HG02938 (cell line): ENCODE measurements at regions not wholly inside any gene's neighbourhood (a gene's known extent, or its start where the extent isn't known, plus 50 kb on each side); places are given as distances from the start of the nearest gene placed in this dataset.
"Not testable (repeated sequence)": the region's sequence is repeated elsewhere in the genome, so short reads cannot be mapped to it uniquely, and the experiment has no call there.

ENCODE experiments used
- ATAC-seq: cut with Tn5 transposase; IDR thresholded peaks from one replicate; pipeline ENCODE4 v1.9.1; 2021; ENCODE audit warnings: mild to moderate bottlenecking, moderate library complexity; ENCODE audit not compliant: unreplicated experiment

DNA sequence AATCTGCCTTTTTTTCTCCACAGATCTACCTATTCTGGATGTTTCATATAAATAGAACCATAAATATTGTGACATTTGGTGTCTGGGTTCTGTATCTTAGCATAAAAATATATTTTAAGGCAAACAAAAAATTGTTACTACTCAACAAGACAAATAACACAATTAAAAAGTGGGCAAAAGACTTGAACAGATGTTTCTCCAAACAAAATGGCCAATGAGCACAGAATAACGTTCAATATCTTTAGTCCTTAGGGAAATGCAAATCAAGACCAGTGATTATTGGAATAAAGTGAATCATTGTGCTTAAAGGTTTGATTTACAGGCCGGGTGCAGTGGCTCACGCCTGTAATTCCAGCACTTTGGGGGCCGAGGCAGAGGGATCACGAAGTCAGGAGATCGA, 1331.3 kb downstream of the AACS start:
- ATAC-seq: no peak

DNA sequence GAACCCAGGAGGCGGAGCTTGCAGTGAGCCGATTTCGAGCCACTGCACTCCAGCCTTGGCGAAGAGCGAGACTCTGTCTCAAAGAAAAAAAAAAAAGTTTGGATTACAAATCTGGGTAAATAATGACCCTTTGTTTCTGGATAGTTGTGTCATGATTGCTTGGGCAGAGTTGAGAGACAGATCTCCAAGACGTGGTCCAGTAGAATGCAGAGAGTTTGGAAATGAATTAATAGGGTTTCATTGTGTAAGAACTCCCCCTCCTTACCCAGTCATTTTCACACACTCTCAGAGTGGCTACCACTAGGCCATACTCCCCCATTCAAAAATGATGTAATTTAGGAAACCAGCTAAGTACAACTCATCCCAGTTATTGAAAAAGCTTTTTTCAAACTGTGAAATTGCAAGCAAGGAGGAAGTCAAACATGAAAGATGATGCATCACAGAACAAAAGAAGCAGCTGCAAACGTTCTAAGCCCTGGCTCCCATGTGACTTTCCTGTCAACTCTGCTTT, 1331.9 kb downstream of the AACS start:
- no peak for ATAC-seq

DNA sequence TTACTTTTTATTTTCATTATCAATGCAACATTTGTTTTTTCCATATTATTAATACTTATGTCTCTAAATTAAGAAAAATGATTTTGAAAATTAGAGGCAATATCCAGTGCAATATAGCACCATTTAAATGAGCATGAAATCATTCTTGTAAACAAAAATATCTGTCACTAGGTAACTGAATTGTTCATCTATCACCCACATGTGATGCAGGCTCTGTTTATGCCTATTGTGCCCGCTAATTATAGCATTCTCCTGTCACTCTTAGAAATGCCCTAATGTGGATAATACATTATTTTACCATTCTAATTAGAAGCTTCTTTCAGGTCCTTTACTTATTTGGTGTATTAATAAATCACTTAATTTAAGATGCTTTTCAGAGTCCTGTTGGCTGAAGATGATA, 1332.4 kb downstream of the AACS start:
- ATAC-seq: no peak

DNA sequence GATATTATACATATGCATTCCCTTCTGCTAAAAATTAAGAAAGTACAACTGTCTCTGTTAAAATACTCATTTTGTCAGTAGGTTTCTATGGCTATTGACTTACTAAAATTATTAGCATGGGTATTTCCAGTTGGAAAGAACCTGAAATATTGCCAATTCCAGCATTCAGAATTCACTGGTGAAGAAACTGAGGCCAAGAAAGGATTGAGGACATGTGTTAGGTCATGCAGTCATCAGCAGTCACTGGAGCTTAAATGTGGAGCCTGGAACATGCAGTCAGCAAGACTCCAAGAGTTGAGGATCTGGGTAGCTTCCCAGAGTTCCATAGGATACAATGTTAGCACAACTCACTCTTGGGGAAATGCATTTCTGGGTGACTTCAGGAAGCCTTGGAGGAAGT, 1335.6 kb downstream of the AACS start:
- ATAC-seq: no peak

DNA sequence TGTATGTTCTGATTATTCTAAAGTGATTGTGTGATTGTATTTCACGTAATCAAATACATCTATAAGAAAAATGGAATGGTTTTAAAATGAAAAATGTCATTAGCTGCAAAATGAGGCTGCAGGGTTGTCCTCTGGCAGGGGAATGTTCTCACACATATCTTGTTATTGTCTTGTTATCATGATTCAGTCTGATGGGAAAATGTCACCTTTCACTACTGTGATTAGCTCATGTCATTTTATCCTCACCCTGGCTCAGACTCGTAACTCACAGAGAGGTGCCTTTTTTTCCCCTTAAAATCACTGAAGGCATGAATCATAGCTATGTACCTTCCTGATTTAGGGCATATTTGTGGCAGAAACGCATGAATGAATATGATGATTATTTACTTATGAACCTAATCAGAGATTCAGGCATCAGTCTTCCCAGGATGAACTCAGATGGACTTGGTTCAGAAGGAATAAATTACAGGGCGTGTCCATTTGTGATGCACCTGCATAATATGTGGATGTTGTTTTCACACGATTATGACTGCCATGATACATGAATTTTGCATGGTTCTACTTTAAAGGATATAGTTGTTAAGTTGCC, 1339.2 kb downstream of the AACS start:
- no peak for ATAC-seq

DNA sequence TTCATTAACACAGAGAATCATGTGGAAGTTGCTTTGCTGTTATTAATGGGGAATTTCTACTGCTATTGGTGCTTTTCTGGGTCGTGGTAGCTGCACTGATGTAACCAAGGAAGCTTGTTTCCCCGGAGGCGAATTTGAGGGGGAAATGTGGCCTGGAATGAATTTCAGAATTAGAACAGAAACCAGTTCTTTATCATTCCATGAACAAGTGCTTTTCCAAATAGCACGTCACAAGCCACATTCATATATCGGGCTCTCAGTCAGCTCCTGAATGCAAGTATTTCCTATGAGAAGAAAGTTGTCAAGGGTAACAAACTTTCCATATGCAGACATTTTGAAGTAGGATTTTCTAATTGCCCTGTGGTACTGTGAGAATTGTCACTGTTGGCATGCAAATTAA, 1353.2 kb downstream of the AACS start:
- no peak for ATAC-seq

DNA sequence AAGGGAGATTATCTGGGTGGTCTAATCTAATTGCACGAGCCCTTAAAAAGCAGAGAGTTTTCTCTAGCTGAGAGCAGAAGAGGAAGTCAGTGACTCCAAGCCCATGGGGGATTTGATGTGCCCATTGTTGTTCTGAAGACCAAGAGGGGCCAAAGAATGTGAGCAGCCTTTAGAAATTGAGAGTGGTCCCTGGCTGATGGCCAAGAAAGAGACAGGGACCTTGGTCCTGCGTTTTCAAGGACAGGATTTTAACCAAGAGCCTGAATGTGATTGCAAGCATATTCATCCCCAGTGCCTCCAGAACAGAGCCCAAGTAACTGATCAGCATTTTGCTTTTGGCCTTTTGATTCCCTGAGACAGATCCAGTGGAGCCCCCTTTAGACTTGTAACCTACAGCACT, 1353.9 kb downstream of the AACS start:
- no peak for ATAC-seq

DNA sequence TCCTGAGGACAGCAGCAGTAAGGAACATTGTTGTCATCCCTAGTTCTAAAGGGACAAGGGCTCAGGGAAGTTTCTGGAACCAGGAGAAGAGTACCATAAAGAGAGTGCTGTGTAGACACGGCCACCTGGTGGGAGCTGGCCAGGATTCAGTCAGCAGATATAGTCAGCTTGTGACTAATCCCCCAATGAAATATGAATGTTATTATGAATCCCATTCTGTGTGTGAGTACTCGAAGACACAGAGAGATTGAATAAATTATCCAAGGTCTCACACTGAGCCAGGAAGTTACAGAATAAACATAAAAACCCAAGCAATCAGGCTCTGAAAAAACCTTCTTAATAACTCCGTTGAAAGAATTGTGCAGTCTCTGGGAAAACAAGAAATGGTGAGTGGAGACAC, 1359.5 kb downstream of the AACS start:
- no peak for ATAC-seq

DNA sequence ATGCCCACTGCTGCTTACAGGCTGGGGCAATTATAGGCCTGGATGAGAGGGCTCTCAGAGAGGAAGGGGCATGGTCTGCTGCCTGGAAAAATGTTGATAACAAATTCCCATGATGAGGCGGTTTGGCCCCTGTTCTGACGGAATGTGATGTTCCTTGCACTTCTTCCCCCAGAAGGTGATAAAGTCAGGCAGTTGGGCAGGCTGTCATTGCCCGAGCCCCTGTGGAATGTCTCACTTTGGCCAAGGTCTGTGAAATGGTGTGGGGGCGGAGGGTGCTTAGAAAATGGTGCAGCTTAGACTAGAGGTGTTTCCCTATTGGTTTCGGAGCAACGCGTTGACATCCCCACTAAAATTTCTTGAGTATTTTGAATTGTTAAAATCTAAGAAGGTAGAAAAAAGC, 1360.0 kb downstream of the AACS start:
- no peak for ATAC-seq

DNA sequence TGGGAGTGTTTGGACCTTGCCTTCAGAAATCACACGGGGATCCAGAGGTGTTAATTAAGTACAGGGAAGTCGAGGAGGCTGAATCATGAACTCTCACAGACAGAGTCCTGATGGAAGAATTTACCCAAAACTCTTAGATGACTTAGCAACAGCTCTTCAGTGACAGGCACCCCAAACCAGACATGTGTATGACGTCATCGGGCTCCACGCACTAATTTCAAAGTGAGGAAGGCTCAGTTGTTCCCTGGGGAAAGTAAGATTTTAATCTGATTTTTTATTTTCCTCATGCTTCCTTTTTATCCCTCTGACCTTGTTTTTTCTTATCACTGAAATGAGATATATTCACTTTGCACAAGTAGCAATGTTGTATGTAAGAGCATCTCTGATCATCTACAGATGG, 1363.5 kb downstream of the AACS start:
- ATAC-seq: no peak

DNA sequence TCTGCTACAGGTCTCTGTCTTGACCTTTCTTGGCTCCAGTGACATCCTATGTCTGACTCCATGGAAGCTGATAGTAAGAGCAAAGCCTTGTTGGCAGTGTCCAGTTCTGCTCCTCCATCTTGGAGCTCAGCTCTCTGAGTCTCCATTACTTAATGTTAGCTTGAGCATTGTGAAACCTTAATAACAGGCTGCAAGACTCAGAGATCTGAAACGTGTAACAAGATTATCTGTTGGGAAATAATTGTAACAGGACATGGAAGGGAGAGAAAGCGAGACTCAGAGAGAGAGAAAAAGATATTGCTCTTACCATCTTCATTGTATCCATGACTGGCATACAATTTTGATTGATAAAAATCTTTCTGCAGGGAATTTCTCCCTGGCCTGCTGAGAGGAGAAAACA, 1365.7 kb downstream of the AACS start:
- no peak for ATAC-seq

DNA sequence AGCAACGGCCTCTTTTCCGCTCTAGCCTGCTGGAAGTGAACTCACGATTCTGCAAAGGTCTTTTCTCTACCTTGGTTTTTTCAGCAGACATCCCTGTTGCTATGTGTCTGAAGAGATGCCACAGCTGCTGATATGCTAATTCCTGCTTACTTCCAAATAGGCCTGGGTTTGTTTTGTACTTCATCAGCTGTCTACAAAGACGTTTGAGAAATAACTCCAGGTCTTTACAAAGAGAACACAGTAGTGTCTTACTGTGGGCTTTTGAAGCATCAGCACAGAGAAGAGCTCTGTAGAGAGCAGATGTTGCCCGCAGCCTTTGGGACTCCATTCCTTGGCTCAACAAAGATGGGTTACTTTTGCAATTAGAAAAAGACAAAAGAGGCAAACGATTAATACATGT, 1366.5 kb downstream of the AACS start:
- no peak for ATAC-seq

DNA sequence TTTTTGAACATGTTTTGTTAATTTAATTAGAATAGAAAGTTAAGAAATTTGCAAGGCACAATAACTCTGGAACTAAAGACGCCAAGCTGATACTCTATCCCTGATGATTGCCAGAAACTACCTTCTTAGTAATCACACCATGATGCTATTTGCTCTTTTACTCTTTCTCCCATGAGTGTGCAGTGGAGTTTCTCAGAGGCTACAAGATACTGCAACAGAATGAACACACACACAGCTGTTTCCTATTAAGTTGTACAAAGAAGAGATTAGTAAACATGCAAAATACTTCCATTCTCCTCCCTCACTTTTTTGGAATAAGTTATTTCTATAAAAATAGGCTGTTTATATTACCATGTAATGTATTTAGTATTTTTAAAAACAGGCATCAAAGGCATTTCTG, 1367.5 kb downstream of the AACS start:
- no peak for ATAC-seq

DNA sequence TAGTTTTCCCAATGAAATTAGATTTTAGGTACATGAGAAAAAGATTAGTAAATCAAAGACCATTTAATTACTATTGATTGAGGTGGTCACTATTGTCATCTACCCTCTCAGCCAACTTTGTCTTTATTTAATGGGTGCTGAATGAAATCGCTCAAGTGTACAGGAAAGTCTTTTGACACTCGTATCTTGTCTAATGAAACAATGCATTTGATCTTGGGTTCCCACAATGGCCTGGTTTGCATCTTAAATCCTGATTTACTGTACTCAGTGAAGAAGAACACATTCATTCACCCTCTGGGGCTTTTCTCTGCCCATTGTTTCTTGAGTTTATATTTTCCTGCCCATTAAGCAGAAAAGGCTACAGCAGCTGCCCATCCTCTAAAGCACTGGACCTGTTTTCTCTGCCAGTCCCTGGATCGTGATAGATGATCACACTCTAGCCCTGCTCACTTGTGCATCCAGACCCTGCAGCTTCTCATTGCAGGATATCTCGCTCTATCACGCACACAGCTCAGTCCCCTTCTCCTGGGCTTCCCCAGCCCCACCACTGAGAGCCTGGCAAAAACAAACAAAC, 1369.3 kb downstream of the AACS start:
- no peak for ATAC-seq

DNA sequence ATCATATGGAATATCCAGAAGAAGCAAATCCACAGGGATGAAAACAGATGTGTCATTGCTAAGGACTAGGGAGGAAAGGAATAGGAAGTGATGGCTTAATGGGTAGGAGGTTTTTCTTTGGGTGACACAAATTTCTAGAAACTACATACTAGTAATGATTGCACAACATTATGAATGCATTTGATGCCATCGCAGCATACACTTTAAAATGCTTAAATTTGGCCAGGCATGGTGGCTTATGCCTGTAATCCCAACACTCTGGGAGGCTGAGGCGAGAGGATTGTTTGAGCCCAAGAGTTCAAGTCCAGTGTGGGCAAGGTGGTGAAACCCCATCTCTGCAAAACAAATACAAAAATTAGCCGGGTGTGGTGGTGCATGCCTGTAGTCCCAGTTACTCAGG, 1370.8 kb downstream of the AACS start:
- ATAC-seq: no peak

DNA sequence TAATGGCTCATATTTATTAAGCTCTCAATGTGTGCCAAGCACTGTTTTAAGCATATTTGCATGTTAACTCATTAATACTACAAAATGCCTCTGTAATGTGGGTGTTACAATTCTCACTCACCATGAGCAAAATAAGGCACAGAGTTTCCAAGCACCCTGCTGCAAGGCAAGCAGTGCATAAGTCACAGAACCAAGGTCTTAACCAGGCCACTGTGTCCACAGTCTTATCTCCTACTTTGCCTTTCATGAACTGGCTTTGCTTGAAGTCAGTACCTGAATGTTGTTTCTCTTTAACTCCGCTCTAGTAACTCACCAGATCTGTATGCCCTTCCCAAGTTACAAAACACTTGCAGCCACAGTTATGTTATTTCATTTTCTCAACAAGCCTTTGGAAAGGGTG, 1372.7 kb downstream of the AACS start:
- ATAC-seq: no peak

DNA sequence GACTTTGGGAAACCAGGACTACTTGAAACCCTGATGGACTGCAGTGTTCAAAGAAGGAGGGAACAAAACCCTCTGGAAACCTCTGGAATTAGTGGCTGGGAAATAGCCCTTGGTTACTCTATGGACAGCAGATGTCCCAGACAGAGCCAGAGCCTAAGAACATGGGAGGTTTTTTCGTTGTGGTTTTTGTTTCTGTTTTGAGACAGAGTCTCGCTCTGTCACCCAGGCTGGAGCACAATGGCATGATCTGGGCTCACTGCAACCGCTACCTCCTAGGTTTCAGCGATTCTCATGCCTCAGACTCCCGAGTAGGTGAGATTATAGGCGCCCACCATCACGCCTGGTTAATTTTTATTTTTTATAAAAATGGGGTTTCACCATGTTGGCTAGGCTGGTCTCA, 1378.7 kb downstream of the AACS start:
- ATAC-seq: no peak

DNA sequence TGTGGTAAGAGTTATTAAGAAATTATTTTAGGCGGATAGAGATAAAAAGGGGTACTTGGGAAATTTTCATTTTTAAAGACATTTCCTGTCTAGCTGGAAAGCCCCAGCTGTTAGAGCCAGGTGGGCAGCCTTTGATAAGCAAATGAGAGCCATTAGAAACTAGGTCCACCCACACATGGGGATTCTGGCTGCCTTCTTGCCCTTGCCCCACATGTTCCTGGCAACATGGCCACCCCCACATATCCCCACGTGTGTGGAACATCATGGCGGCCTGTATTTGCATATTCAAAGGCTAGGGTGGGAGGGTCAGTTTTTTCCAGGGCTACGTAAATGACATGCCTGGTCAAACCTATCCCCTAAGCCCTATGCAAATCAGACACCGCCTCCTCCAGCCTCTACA, 1382.1 kb downstream of the AACS start:
- ATAC-seq: no peak

DNA sequence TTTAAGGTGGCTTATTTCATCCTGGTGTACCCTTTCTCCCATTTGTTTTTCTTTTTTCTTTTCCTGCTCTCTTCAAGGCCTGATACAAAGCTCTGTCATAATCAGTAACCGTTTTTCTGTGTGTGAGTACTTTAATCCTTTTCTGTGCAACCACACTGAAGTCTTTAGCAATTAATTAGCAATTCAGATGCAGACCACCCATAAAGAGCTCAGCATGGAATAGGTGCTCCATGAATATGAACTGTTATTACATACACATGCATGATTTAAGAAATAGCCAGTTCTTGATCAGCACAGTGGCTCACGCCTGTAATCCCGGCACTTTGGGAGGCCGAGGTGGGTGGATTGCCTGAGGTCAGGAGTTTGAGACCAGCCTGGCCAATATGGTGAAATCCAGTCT, 1386.6 kb downstream of the AACS start:
- ATAC-seq: no peak

DNA sequence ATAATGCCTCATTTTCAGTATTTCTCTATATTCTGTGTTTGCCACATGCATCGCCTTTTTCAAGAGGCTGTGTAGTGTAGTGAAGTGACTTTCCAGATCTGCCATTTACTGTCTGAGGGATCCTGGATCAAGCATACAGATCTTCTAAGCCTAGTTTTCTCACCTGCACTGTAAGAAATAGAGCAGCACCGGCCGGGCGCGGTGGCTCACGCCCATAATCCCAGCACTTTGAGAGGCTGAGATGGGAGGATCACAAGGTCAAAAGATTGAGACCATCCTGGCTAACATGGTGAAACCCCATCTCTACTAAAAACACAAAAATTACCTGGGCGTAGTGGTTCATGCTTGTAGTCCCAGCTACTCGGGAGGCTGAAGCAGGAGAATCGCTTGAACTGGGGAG, 1387.5 kb downstream of the AACS start:
- ATAC-seq: not testable (repeated sequence)

DNA sequence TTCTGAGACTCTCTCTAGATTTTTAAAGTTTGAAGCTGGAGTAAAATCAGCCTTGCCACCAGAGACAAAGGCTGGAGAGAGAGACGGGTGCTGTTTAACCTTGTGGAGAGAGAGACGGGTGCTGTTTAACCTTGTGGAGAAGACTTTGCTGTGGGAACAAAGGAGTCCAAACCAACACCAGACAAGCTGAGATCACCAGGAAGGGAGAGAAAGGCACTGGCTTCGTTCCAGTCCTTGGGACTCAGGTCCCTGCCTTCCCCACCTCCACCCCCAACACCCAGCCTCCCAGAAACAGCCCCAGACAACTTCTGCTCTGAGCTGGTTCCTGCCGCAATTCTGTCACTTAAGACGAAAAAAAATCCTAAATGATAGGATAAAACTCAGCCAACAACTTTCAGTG, 1389.3 kb downstream of the AACS start:
- no peak for ATAC-seq

DNA sequence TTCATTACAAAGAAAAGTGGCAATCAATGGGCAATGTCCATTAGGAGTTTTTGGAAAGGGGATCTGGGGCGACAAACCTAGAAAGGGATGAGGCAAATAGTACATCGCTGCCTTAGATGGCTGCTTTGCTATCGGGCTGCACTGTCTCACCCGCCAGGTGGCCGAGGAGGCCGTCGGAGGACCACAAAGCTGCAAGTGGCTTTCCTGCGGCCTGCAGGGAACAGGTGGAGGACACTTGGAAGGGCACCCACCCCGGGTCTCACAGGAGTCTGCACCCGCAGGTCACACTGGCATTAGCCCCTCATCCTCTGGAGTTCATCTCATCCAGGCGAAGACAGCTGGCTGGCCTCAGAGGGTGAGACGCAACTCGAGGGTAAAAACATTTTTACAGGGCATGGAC, 1392.5 kb downstream of the AACS start:
- no peak for ATAC-seq

DNA sequence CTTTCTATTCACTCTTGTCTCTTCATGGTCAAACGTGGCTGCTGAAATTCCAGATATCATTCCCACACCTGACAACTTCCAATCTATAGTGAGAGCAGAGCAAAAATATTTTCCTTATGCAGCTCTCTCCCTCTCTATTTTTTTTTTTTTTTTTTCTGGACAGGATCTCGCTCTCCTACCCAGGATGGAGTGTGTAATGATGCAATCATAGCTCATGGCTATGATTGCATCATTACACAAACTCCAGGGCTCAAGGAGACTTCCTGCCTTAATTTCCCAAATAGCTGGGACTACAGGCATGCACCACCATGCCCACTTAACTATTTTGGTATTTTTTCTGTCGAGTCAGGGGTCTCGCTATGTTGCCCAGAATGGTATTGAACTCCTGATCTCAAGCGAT, 1398.9 kb downstream of the AACS start:
- ATAC-seq: no peak
